LNCaP clone FGC (cell line): ENCODE measurements at regions not wholly inside any gene's neighbourhood (a gene's known extent, or its start where the extent isn't known, plus 50 kb on each side); places are given as distances from the start of the nearest gene placed in this dataset.

Experiments used
- DNase-seq: peaks from one replicate; pipeline ENCODE4 v3.0.0-alpha.2; 2011; ENCODE audit warnings: low read depth
- H3K4me3 ChIP-seq: 2 replicates; pipeline ENCODE4 v1.5.1; 2011; ENCODE audit warnings: mild to moderate bottlenecking, low read depth, low read length, control low read depth
- CTCF ChIP-seq: IDR thresholded peaks from 2 replicates; pipeline ENCODE4 v1.5.1; 2012; ENCODE audit warnings: mild to moderate bottlenecking; ENCODE audit not compliant: control insufficient read depth, insufficient read depth; ENCODE audit errors: extremely low read depth

- no peak overlapping the region for H3K4me3 ChIP-seq
- no peak for DNase-seq
- no peak for TF ChIP-seq CTCF
Observed at GRCh38 chr16:52956044-52956443, 96.7 kb downstream of the CHD9NB start.

- no peak for TF ChIP-seq CTCF
- DNase-seq, result no peak
- no peak overlapping the region for H3K4me3 ChIP-seq
Observed at GRCh38 chr16:52953215-52953614, 99.5 kb downstream of the CHD9NB start.

- no peak overlapping the region for H3K4me3 ChIP-seq
- no peak for DNase-seq
- TF ChIP-seq CTCF, result no peak
Observed at GRCh38 chr16:52948946-52949345, 103.8 kb downstream of the CHD9NB start.

- H3K4me3 ChIP-seq, result no peak overlapping the region
- no peak for TF ChIP-seq CTCF
- DNase-seq, result no peak
Observed at GRCh38 chr16:52932321-52932720, 120.4 kb downstream of the CHD9NB start.

- no peak for DNase-seq
- no peak for TF ChIP-seq CTCF
- H3K4me3 ChIP-seq, result no peak overlapping the region
Observed at GRCh38 chr16:52929478-52930400, 123.0 kb downstream of the CHD9NB start.

- no peak for DNase-seq
- H3K4me3 ChIP-seq, result no peak overlapping the region
- no peak for TF ChIP-seq CTCF
Observed at GRCh38 chr16:52928955-52929354, 123.7 kb downstream of the CHD9NB start.

GRCh38 chr16:52925143-52925542, 127.6 kb downstream of the CHD9NB start:
- no peak overlapping the region for H3K4me3 ChIP-seq
- no peak for TF ChIP-seq CTCF
- DNase-seq, result no peak
